ENCODE measurements at regions not wholly inside any gene's neighbourhood (a gene's known extent, or its start where the extent isn't known, plus 50 kb on each side); places are given as distances from the start of the nearest gene placed in this dataset.

DNA sequence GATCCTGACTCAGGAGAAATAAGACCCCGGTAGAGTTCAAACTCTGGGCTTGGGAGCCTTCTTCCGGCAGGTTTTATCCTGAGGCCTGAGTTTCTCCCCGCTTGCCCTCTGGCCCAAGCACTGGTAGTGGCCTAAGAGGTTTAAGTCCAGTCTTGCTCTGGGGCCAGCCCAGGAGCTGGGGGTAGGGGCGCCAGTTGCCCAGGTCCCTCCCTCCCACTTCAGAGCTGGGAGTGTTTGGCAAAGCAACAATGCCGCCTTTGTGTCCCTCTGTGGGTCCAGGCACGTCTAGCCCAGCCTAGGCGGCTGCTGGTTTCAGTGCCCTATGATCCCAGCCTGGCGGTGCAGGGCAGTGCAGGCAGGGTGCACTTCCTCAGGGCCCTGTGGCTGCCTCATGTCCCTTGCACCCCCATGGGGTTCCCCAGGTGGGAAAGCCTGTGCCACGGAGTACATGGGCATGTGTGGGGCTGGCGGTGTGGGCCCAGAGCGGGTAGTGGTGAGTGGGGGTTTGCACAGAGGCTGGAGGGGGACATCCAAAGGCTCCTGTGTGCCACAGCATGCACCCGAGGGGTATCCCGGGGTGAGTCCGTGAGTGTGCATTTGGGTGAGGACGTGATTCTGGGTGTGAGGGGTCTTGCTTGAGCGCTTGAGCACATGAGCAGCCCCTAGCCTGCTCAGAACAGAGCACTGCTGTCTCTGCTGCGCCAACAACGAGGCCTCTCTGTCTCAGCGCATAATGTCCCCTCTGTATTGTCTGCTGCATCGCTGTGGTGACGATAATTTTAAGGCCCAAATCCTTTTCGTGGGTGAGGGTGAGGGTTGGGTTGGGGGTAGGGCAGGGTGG, 61.7 kb upstream of the PSD2 start:
- Histone ChIP-seq H2AFZ (no peak overlapping the region), H3K9me3 (ENCODE audit: insufficient read depth, low read depth) (no peaks in the 10 kb centered on the region), H3K4me3 (no peak overlapping the region), H4K20me1 (ENCODE audit: insufficient read depth) (no peaks in the 10 kb centered on the region), H3K4me1 (replicated peaks; ENCODE audit: insufficient read depth) (no peaks in the 10 kb centered on the region), H3K36me3 (ENCODE audit: low read depth) (no peaks in the 10 kb centered on the region), H3F3A (ENCODE audit: insufficient read depth, low read depth) (no peaks in the 10 kb centered on the region; the same call in 1 of the 2 replicates), H3K4me2 (no peak overlapping the region), H3K79me2 (ENCODE audit: low read depth) (no peaks in the 10 kb centered on the region), H3K27me3 (ENCODE audit: insufficient read depth, low read depth) (no peaks in the 10 kb centered on the region), H3K9me2 (ENCODE audit: insufficient read depth) (no peaks in the 10 kb centered on the region), H3K27ac (no peak overlapping the region)
- BruUV-seq (replicated peaks), result no TSS peak
- POLR2A ChIA-PET (ENCODE audit: unreplicated experiment), result no interaction called here
- TF ChIP-seq, protein P1, sequence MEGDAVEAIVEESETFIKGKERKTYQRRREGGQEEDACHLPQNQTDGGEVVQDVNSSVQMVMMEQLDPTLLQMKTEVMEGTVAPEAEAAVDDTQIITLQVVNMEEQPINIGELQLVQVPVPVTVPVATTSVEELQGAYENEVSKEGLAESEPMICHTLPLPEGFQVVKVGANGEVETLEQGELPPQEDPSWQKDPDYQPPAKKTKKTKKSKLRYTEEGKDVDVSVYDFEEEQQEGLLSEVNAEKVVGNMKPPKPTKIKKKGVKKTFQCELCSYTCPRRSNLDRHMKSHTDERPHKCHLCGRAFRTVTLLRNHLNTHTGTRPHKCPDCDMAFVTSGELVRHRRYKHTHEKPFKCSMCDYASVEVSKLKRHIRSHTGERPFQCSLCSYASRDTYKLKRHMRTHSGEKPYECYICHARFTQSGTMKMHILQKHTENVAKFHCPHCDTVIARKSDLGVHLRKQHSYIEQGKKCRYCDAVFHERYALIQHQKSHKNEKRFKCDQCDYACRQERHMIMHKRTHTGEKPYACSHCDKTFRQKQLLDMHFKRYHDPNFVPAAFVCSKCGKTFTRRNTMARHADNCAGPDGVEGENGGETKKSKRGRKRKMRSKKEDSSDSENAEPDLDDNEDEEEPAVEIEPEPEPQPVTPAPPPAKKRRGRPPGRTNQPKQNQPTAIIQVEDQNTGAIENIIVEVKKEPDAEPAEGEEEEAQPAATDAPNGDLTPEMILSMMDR (conservative IDR thresholded peaks at IDR 0.05), result no peak
- no peak for TF ChIP-seq EZH2 (IDR thresholded peaks at IDR 0.05; ENCODE audit: low read depth)
- intact Hi-C loops (cut with micrococcal nuclease; ENCODE audit: unreplicated experiment), result no loop called here
- CTCF ChIA-PET, result no interaction called here
- no peak for DNase-seq

DNA sequence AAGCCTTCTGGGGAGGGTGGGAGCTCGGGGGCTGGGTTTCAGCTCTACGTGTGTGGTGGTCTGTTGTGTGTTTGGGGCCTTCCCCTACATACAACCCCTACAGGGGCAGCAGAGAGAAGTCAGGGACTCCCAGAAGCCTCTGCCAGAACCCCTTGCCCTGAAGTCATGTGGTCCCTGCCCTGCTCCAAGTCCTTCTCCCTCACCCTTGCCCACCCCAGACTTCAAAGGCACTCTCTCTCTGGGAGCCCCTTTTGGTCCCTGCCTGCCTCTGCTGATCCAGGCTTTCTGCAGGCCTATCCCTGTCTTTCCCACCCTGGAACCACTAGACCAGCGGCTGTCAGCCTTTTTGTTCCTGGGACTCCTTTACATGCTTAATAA, 61.1 kb upstream of the PSD2 start:
- no peaks in the 10 kb centered on the region for H3K27me3 ChIP-seq (ENCODE audit: insufficient read depth, low read depth)
- H3K4me1 ChIP-seq (replicated peaks; ENCODE audit: insufficient read depth), result no peaks in the 10 kb centered on the region
- no peaks in the 10 kb centered on the region for H3K36me3 ChIP-seq (ENCODE audit: low read depth)
- TF ChIP-seq, protein P1 (conservative IDR thresholded peaks at IDR 0.05), result no peak
- no peak for TF ChIP-seq EZH2 (IDR thresholded peaks at IDR 0.05; ENCODE audit: low read depth)
- H3K4me3 ChIP-seq, result no peak overlapping the region
- H3K27ac ChIP-seq, result no peak overlapping the region
- no peak overlapping the region for H2AFZ ChIP-seq
- ChIA-PET POLR2A (ENCODE audit: unreplicated experiment) (no interaction called here), CTCF (no interaction called here)
- BruUV-seq (replicated peaks), result no TSS peak
- no peaks in the 10 kb centered on the region for H3K9me2 ChIP-seq (ENCODE audit: insufficient read depth)
- no peaks in the 10 kb centered on the region for H4K20me1 ChIP-seq (ENCODE audit: insufficient read depth)
- no peaks in the 10 kb centered on the region for H3K79me2 ChIP-seq (ENCODE audit: low read depth)
- H3F3A ChIP-seq (ENCODE audit: insufficient read depth, low read depth), result no peaks in the 10 kb centered on the region; the same call in 1 of the 2 replicates
- H3K4me2 ChIP-seq, result no peak overlapping the region
- no peaks in the 10 kb centered on the region for H3K9me3 ChIP-seq (ENCODE audit: insufficient read depth, low read depth)
- no peak for DNase-seq
- intact Hi-C loops (cut with micrococcal nuclease; ENCODE audit: unreplicated experiment), result no loop called here

DNA sequence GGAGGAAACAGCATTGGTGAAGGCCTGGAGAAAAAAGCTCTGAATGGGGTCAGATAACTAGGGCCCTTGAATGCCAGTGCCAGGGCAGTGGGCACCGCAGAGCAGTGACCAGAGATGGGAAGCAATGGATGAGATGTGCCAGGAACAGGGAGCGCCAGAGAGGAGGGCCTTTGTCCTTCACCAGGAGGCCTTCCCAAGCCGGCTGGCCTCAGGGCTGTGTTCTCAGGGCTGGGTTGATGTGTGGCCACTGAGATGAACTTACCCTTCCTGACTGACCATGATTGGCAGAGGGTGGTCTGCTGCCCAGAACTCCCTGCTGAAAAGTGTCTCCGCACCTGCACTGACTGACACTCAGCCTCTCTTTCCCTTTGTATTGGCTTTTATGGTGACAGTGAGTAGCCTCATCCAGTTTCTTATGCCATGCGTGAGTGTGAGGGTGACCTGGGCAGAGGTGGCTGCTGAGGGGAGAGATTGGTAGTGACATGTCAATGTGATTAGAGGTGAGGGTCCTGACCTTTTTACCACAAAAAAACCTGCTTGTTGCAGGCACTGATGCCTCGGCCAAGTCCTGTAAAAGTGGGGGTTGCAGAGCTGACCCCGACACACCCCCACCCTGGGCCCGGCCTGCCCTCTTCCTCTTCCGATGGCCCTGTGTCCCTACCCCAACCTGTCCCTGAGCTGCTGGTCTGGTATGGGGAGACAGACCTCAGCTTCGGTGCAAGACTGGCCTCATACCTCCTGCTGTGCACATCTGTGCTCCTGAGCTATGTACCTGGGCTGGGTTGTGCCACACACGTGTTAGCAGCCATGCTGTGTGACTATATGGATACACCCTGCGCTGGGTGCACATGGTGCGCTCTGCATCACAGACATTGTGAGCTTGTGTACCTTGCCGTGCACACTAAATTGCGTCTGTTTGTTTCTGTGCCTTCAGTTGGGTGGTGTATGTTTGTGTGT, 57.1 kb upstream of the PSD2 start:
- TF ChIP-seq EZH2 (IDR thresholded peaks at IDR 0.05; ENCODE audit: low read depth), result no peak
- TF ChIP-seq, protein P1 (conservative IDR thresholded peaks at IDR 0.05), result no peak
- Histone ChIP-seq H3K27me3 (ENCODE audit: insufficient read depth, low read depth) (no peaks in the 10 kb centered on the region), H2AFZ (no peak overlapping the region), H3K79me2 (ENCODE audit: low read depth) (no peaks in the 10 kb centered on the region), H3K9me2 (ENCODE audit: insufficient read depth) (no peaks in the 10 kb centered on the region), H3K4me3 (no peak overlapping the region), H4K20me1 (ENCODE audit: insufficient read depth) (no peaks in the 10 kb centered on the region), H3K27ac (no peak overlapping the region), H3K4me2 (no peak overlapping the region), H3K9me3 (ENCODE audit: insufficient read depth, low read depth) (no peaks in the 10 kb centered on the region), H3K4me1 (replicated peaks; ENCODE audit: insufficient read depth) (no peaks in the 10 kb centered on the region), H3K36me3 (ENCODE audit: low read depth) (no peaks in the 10 kb centered on the region), H3F3A (ENCODE audit: insufficient read depth, low read depth) (no peaks in the 10 kb centered on the region; the same call in 1 of the 2 replicates)
- no TSS peak for BruUV-seq (replicated peaks)
- DNase-seq, result peak in 1 of 2 experiments; percentile 19
- intact Hi-C loops (cut with micrococcal nuclease; ENCODE audit: unreplicated experiment), result no loop called here
- ChIA-PET POLR2A (ENCODE audit: unreplicated experiment) (no interaction called here), CTCF (no interaction called here)
